ENCODE measurements at regions not wholly inside any gene's neighbourhood (a gene's known extent, or its start where the extent isn't known, plus 50 kb on each side); places are given as distances from the start of the nearest gene placed in this dataset.

- intact Hi-C loops (cut with micrococcal nuclease) (no loop called here), dilution Hi-C loops (cut with MboI; ENCODE audit: extremely low pct_ligation_motif_present, low sequenced_read_pairs) (no loop called here)
- no peaks in the 10 kb centered on the region for H3K27me3 ChIP-seq (ENCODE audit: control insufficient read depth in 2 of 2, insufficient read depth in 2 of 2, low read length in 2 of 2)
- no peaks in the 10 kb centered on the region for H3K36me3 ChIP-seq (ENCODE audit: control insufficient read depth in 2 of 2, extremely low read depth in 1 of 2, insufficient read depth in 2 of 2, low read length in 2 of 2)
- no peak overlapping the region for H3K4me2 ChIP-seq (ENCODE audit: insufficient read depth, low read length)
- ChIA-PET CTCF (no interaction called here), POLR2A (no interaction called here)
- H3K9me3 ChIP-seq (replicated peaks; ENCODE audit: control insufficient read depth, insufficient read depth, low read length), result no peaks in the 10 kb centered on the region
- peaks cover 3% of the 10 kb centered on the region for H3K4me1 ChIP-seq (ENCODE audit: control insufficient read depth, extremely low read depth, insufficient read depth, low read length)
- no peak overlapping the region for H3K27ac ChIP-seq (ENCODE audit: insufficient read depth, low read depth, low read length)
- H3K79me2 ChIP-seq (ENCODE audit: control insufficient read depth, insufficient read depth, low read length), result no peaks in the 10 kb centered on the region
- H3K4me3 ChIP-seq (replicated peaks in 1 of 3; ENCODE audit: insufficient read depth in 1 of 3, low read depth in 1 of 3, low read length in 3 of 3), result no peak overlapping the region
- H4K20me1 ChIP-seq (replicated peaks; ENCODE audit: control insufficient read depth, extremely low read depth, insufficient read depth, low read length), result no peaks in the 10 kb centered on the region
- DNase-seq (ENCODE audit: low read depth, low spot score), result no peak
- H3K9me1 ChIP-seq (replicated peaks; ENCODE audit: control insufficient read depth, extremely low read depth, insufficient read depth, low read length), result no peaks in the 10 kb centered on the region
- no peak for FAIRE-seq
- H2AFZ ChIP-seq (ENCODE audit: low read depth, low read length), result no peak overlapping the region
- no TSS peak for BruUV-seq (replicated peaks)
- TF ChIP-seq CTCF (IDR thresholded peaks at IDR 0.05; ENCODE audit: extremely low read depth in 1 of 2, insufficient read depth in 1 of 2, low read depth in 1 of 2, low read length in 2 of 2), result no peak
- TF ChIP-seq POLR2A (IDR thresholded peaks at IDR 0.05; ENCODE audit: low read depth, low read length), result no peak
- TF ChIP-seq EZH2 (IDR thresholded peaks at IDR 0.05; ENCODE audit: borderline replicate concordance, low read depth, low read length, severe bottlenecking), result no peak
- TF ChIP-seq JUN (IDR thresholded peaks at IDR 0.05; ENCODE audit: borderline replicate concordance, insufficient read depth, insufficient read length, low read depth), result no peak
- no peak for TF ChIP-seq FOS (IDR thresholded peaks at IDR 0.05; ENCODE audit: borderline replicate concordance, insufficient read depth, low read length)
- no peak for TF ChIP-seq GATA2 (IDR thresholded peaks at IDR 0.05; ENCODE audit: insufficient read depth, insufficient read length, low read depth, low read length)
- no peak for TF ChIP-seq MYC (IDR thresholded peaks at IDR 0.05; ENCODE audit: low read depth, low read length)
- no peak for TF ChIP-seq POLR2AphosphoS5 (IDR thresholded peaks at IDR 0.05; ENCODE audit: insufficient read depth, low read depth, low read length)
- TF ChIP-seq MAX (IDR thresholded peaks at IDR 0.05; ENCODE audit: insufficient read depth, insufficient read length), result no peak
- H3K9ac ChIP-seq (replicated peaks; ENCODE audit: extremely low read depth, insufficient read depth, low read length), result no peak overlapping the region
Measured at GRCh38 chr11:10627291-10627690, 58.8 kb upstream of the LYVE1 start.
